EH (cell line): ENCODE measurements at regions not wholly inside any gene's neighbourhood (a gene's known extent, or its start where the extent isn't known, plus 50 kb on each side); places are given as distances from the start of the nearest gene placed in this dataset.

ENCODE experiments used
- DNase-seq: peaks from one replicate; pipeline ENCODE4 v3.0.0-alpha.2; 2015; ENCODE audit warnings: low read depth

- DNase-seq: no peak
Measured at GRCh38 chr1:235925016-235925415, 58.3 kb upstream of the LYST start.

- DNase-seq: peak; percentile 52
Measured at GRCh38 chr1:235923466-235924021, 56.8 kb upstream of the LYST start.

- DNase-seq: peak; percentile 82
Measured at GRCh38 chr1:235920596-235921375, 54.1 kb upstream of the LYST start.

GRCh38 chr1:235919833-235920441, 53.2 kb upstream of the LYST start:
- peak; percentile 83 for DNase-seq

GRCh38 chr1:235919127-235919832, 52.6 kb upstream of the LYST start:
- DNase-seq: peak; percentile 63

- no peak for DNase-seq
Measured at GRCh38 chr1:235918465-235918864, 51.8 kb upstream of the LYST start.

GRCh38 chr1:235918032-235918431, 51.3 kb upstream of the LYST start:
- DNase-seq: no peak

- DNase-seq: peak; percentile 100
Measured at GRCh38 chr1:235917267-235917811, 50.6 kb upstream of the LYST start.
